Endothelial cell of umbilical vein (primary cell): ENCODE measurements at regions not wholly inside any gene's neighbourhood (a gene's known extent, or its start where the extent isn't known, plus 50 kb on each side); places are given as distances from the start of the nearest gene placed in this dataset.
A peak's percentile ranks its signal among the peaks of the same experiment; 100 is the strongest.

Experiments
- BruUV-seq: library from RNA; stranded (reverse); fragments of 400-500 nt; replicated peaks from 2 replicates; lab custom pipeline; 2021; lab: Mats Ljungman, UMichigan
- CTCF ChIA-PET: fragments of 300-600, 350-600 bp; sonication (Branson Sonifier 250); formaldehyde crosslinking; loops from one replicate; lab custom pipeline; 2021; ENCODE audit warnings: antibody characterized with exemption, inconsistent platforms; lab: Charles Lee
- POLR2A ChIA-PET: fragments of 300-600, 350-600 bp; sonication (Branson Sonifier 250); formaldehyde crosslinking; loops from one replicate; lab custom pipeline; 2021; ENCODE audit warnings: antibody characterized with exemption, inconsistent platforms; lab: Charles Lee
- DNase-seq: peaks from one replicate; pipeline ENCODE4 v3.0.0-alpha.2; 2011; ENCODE audit warnings: low read depth, low spot score
- FAIRE-seq: peaks from 2 replicates; lab custom pipeline; 2011; peaks lifted over from hg19 to GRCh38; lab: Jason Lieb, UNC
- H2AFZ ChIP-seq: 2 replicates; pipeline ENCODE4 v1.6.0; 2012; ENCODE audit warnings: low read depth, low read length, control low read depth, inconsistent platforms
- H3K27ac ChIP-seq: 2 replicates; pipeline ENCODE4 v1.5.1; 2011; ENCODE audit warnings: low read depth, mild to moderate bottlenecking, control low read depth, low read length, moderate library complexity; ENCODE audit not compliant: insufficient read depth
- H3K27me3 ChIP-seq, 2 experiments: 2 replicates each; pipeline versions ENCODE4 v1.6.0 to v1.6.1; 2011; ENCODE audit warnings: low read length in 2 of 2, mixed read lengths in 1 of 2; ENCODE audit not compliant: control insufficient read depth in 2 of 2, insufficient read depth in 2 of 2
- H3K36me3 ChIP-seq, 2 experiments: 2 replicates in 1 of 2; 3 replicates in 1 of 2; pipeline ENCODE4 v1.5.1; 2011; ENCODE audit warnings: low read length in 2 of 2, mild to moderate bottlenecking in 1 of 2, moderate library complexity in 1 of 2; ENCODE audit not compliant: control insufficient read depth in 2 of 2, insufficient read depth in 2 of 2; ENCODE audit errors: extremely low read depth in 1 of 2
- H3K4me1 ChIP-seq: 3 replicates; pipeline ENCODE4 v1.5.1; 2011; ENCODE audit warnings: mild to moderate bottlenecking, low read length; ENCODE audit not compliant: control insufficient read depth, insufficient read depth; ENCODE audit errors: extremely low read depth
- H3K4me2 ChIP-seq: 2 replicates; pipeline ENCODE4 v1.6.1; 2011; ENCODE audit warnings: low read length, control low read depth, mixed read lengths; ENCODE audit not compliant: insufficient read depth
- H3K4me3 ChIP-seq, 3 experiments: fragments of 200-600 bp in 1 of 3; sonication (generic), shearing (Covaris generic) in 1 of 3; replicated peaks in 1 of 3; 2 replicates each; pipeline ENCODE4 v1.5.1; 2011 to 2016; ENCODE audit warnings: control low read depth in 3 of 3, low read length in 3 of 3, mild to moderate bottlenecking in 2 of 3, inconsistent platforms in 1 of 3, low read depth in 1 of 3, moderate library complexity in 1 of 3; ENCODE audit not compliant: insufficient read depth in 1 of 3
- H3K79me2 ChIP-seq: 2 replicates; pipeline ENCODE4 v1.6.0; 2012; ENCODE audit warnings: low read length, inconsistent platforms; ENCODE audit not compliant: control insufficient read depth, insufficient read depth
- H3K9ac ChIP-seq: replicated peaks from 2 replicates; pipeline ENCODE3; 2011; ENCODE audit warnings: low read length, control low read depth; ENCODE audit not compliant: insufficient read depth; ENCODE audit errors: extremely low read depth
- H3K9me1 ChIP-seq: replicated peaks from 3 replicates; pipeline ENCODE4 v1.6.0; 2011; ENCODE audit warnings: mild to moderate bottlenecking, low read length; ENCODE audit not compliant: control insufficient read depth, insufficient read depth; ENCODE audit errors: extremely low read depth
- H3K9me3 ChIP-seq: replicated peaks from 2 replicates; pipeline ENCODE4 v1.5.1; 2012; ENCODE audit warnings: low read length, inconsistent platforms; ENCODE audit not compliant: control insufficient read depth, insufficient read depth
- H4K20me1 ChIP-seq: replicated peaks from 2 replicates; pipeline ENCODE3; 2011; ENCODE audit warnings: mild to moderate bottlenecking, low read length; ENCODE audit not compliant: control insufficient read depth, insufficient read depth; ENCODE audit errors: extremely low read depth
- EZH2 ChIP-seq: IDR thresholded peaks from 2 replicates; pipeline ENCODE4 v1.6.1; 2012; ENCODE audit warnings: borderline replicate concordance, low read depth, mild to moderate bottlenecking, moderate library complexity, low read length, inconsistent platforms; ENCODE audit not compliant: severe bottlenecking
- FOS ChIP-seq: IDR thresholded peaks from 2 replicates; pipeline ENCODE4 v1.6.1; 2011; ENCODE audit warnings: mild to moderate bottlenecking, low read length, moderate library complexity, borderline replicate concordance; ENCODE audit not compliant: insufficient read depth
- GATA2 ChIP-seq: IDR thresholded peaks from 2 replicates; pipeline ENCODE4 v1.7.0; 2011; ENCODE audit warnings: low read depth, mild to moderate bottlenecking, moderate library complexity, mixed read lengths, low read length; ENCODE audit not compliant: insufficient read length, insufficient read depth
- JUN ChIP-seq: IDR thresholded peaks from 2 replicates; pipeline ENCODE4 v1.6.1; 2011; ENCODE audit warnings: borderline replicate concordance, low read depth; ENCODE audit not compliant: insufficient read length, insufficient read depth
- MAX ChIP-seq: IDR thresholded peaks from 2 replicates; pipeline ENCODE4 v1.6.1; 2011; ENCODE audit not compliant: insufficient read depth, insufficient read length
- MYC ChIP-seq: IDR thresholded peaks from one replicate; pipeline ENCODE4 v1.6.1; 2011; ENCODE audit warnings: mild to moderate bottlenecking, low read depth, low read length
- POLR2A ChIP-seq: IDR thresholded peaks from 2 replicates; pipeline ENCODE4 v1.6.1; 2012; ENCODE audit warnings: low read depth, mild to moderate bottlenecking, control low read depth, low read length
- POLR2AphosphoS5 ChIP-seq: IDR thresholded peaks from 2 replicates; pipeline ENCODE4 v1.6.1; 2012; ENCODE audit warnings: low read depth, mild to moderate bottlenecking, control low read depth, low read length, moderate library complexity; ENCODE audit not compliant: insufficient read depth
- dilution Hi-C: fragments of 300-500 bp; cut with MboI; formaldehyde crosslinking; loops from one replicate; pipeline ENCODE4 v1.15.0; 2019; ENCODE audit warnings: low sequenced_read_pairs; ENCODE audit not compliant: extremely low pct_ligation_motif_present
- intact Hi-C: fragments of 100-400 bp; cut with micrococcal nuclease; formaldehyde crosslinking; loops from one replicate; pipeline ENCODE4 v1.10.0; 2022
- TF ChIP-seq, protein P1 (sequence below), 2 donors: IDR thresholded peaks; 1 replicate in 1 of 2; 2 replicates in 1 of 2; pipeline ENCODE4 v1.5.1; 2011; ENCODE audit warnings: low read length in 2 of 2, mild to moderate bottlenecking in 2 of 2, moderate library complexity in 2 of 2, control low read depth in 1 of 2, inconsistent platforms in 1 of 2, low read depth in 1 of 2; ENCODE audit not compliant: insufficient read depth in 1 of 2; ENCODE audit errors: extremely low read depth in 1 of 2

DNA sequence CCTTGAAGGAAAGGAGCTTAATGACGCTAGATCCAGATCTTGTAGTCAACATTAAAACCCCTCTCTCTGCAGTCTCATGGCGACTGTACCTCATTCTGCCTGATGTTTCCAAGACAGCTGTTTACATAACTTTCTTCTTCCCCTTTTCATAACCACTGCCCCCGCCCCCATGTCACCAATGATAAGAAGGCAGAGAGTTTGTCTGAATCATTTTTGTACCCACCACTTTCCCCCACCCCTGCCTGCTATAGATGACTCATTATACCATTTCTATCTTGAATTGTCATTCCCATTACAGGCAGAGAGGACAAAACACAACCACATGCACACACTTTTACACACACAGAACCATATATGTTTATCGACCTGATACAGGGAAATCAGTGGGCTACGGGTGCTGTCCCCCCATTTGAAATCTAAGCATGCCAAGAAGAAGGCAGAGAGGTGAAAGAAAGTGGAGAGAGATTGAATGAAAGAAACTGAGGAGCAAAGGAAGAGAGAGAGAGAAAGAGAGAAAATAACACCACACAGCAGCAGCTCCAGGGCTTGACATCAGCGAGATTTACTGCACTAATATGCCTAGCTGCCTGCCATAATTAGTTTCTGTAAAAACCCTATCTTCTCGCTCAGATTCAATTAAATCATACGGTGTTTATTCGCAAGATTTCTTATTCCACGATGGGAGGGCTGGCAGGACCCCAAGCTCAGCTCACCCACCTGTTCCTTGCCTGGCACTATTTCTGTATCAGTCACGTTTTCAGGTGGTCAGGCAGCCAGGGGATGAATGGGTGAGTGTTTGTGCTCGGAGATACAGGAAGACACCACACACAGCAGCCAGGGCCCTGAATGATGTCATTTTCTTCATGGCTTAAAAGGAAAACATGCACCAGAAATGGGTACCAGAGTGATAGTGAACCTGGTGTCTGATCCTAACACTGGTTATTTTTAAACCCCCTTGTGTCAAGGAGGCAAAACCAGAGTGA is 114.3 kb upstream of the SERP2 start:
- TF ChIP-seq POLR2AphosphoS5 (no peak), FOS (peak; percentile 88), GATA2 (peak; percentile 58)
- peak; percentile 67 for DNase-seq
- peak overlapping the region; percentile 38 for H3K4me2 ChIP-seq
- dilution Hi-C loops (no loop called here), intact Hi-C loops (loop anchor here (1.0 kb wide), 1 partner anchor 47 kb away; no protein-coding TSS in a partner anchor)
- H3K36me3 ChIP-seq = no peaks in the 10 kb centered on the region
- H2AFZ ChIP-seq = peak overlapping the region; percentile 73
- no peaks in the 10 kb centered on the region for H4K20me1 ChIP-seq
- TSS peak; percentile 63 for BruUV-seq
- H3K9me1 ChIP-seq = no peaks in the 10 kb centered on the region
- peak; percentile 56 for FAIRE-seq
- ChIA-PET POLR2A (interaction anchor here (0.6 kb wide), 1 partner anchor 47 kb away, joined by 4 read pairs; no protein-coding TSS in a partner anchor), CTCF (interaction anchor here (1.0 to 1.1 kb wide), 2 partner anchors 16 to 68 kb away, joined by 5 read pairs; no protein-coding TSS in a partner anchor)
- H3K27ac ChIP-seq = peak overlapping the region; percentile 55
- no peaks in the 10 kb centered on the region for H3K9me3 ChIP-seq
- H3K27me3 ChIP-seq = no peaks in the 10 kb centered on the region
- H3K9ac ChIP-seq = no peak overlapping the region
- no peak overlapping the region for H3K4me3 ChIP-seq
- no peaks in the 10 kb centered on the region for H3K79me2 ChIP-seq
- peaks cover 24% of the 10 kb centered on the region for H3K4me1 ChIP-seq

DNA sequence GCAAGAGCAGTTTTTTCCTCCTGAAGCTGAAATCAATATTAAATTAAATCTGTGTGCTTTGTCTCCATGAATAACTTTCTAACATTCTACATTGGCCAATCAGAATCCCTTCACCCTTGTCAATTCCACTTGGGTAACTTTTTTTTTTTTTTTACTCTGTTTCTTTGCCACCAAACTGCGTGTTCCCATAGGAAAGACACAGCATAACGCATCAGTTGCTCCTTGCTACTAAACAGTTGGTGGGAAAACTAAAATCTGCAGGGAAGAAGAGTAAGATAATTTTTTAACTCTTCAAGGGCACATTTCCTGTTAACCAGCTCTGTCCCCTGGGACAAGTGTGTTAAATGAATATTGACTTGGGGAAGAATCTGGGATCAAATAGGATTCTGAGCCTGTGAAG is 113.3 kb upstream of the SERP2 start:
- FAIRE-seq (no peak), DNase-seq (no peak)
- intact Hi-C loops = no loop called here
- POLR2A ChIA-PET = no interaction called here
- H3K9me3 ChIP-seq = no peaks in the 10 kb centered on the region
- TF ChIP-seq MAX = no peak
- no peak for TF ChIP-seq GATA2
- TF ChIP-seq POLR2AphosphoS5 = no peak
- TF ChIP-seq FOS = no peak
- TF ChIP-seq POLR2A = no peak
- no peak for TF ChIP-seq MYC
- TF ChIP-seq, protein P1, sequence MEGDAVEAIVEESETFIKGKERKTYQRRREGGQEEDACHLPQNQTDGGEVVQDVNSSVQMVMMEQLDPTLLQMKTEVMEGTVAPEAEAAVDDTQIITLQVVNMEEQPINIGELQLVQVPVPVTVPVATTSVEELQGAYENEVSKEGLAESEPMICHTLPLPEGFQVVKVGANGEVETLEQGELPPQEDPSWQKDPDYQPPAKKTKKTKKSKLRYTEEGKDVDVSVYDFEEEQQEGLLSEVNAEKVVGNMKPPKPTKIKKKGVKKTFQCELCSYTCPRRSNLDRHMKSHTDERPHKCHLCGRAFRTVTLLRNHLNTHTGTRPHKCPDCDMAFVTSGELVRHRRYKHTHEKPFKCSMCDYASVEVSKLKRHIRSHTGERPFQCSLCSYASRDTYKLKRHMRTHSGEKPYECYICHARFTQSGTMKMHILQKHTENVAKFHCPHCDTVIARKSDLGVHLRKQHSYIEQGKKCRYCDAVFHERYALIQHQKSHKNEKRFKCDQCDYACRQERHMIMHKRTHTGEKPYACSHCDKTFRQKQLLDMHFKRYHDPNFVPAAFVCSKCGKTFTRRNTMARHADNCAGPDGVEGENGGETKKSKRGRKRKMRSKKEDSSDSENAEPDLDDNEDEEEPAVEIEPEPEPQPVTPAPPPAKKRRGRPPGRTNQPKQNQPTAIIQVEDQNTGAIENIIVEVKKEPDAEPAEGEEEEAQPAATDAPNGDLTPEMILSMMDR (IDR thresholded peaks at IDR 0.05; ENCODE audit: extremely low read depth in 1 of 2, insufficient read depth in 1 of 2, low read depth in 1 of 2, low read length in 2 of 2) = no peak
- TF ChIP-seq EZH2 = no peak
- TF ChIP-seq JUN = no peak
- CTCF ChIA-PET = no interaction called here
- no peaks in the 10 kb centered on the region for H3K9me1 ChIP-seq
- no peak overlapping the region for H3K9ac ChIP-seq
- H3K27me3 ChIP-seq = no peaks in the 10 kb centered on the region
- no peaks in the 10 kb centered on the region for H4K20me1 ChIP-seq
- BruUV-seq = no TSS peak
- no peaks in the 10 kb centered on the region for H3K79me2 ChIP-seq
- H3K36me3 ChIP-seq = no peaks in the 10 kb centered on the region
- H3K4me3 ChIP-seq = no peak overlapping the region
- H3K4me2 ChIP-seq = no peak overlapping the region
- no peak overlapping the region for H2AFZ ChIP-seq
- H3K4me1 ChIP-seq = peaks cover 20% of the 10 kb centered on the region
- no peak overlapping the region for H3K27ac ChIP-seq
- dilution Hi-C loops = no loop called here
